ENCODE measurements at regions not wholly inside any gene's neighbourhood (a gene's known extent, or its start where the extent isn't known, plus 50 kb on each side); places are given as distances from the start of the nearest gene placed in this dataset.

DNA sequence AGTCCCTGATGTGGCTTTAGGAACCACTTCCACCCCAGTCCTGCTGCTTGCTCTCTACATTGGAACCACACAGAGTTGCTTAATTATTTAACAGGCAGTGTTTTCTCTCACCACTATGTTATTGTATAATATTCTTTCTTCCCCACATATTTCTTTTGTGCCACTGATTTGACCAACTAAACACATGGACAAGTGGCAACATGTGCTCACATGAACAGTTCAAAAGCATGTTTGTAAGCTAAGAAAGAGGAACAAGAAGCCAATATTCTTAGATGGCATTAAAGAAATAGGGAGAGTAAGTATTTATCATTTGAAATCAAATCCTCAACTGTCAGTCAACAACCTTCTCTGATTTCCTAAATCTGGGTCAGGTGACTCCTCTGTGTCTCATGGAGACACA is 409.6 kb downstream of the FBXO15 start:
- TF ChIP-seq CTCF (IDR thresholded peaks at IDR 0.05): no peak
- no peak for TF ChIP-seq POLR2A (IDR thresholded peaks at IDR 0.05; ENCODE audit: low read depth)
